Esophagus squamous epithelium (tissue), 4 donors: ENCODE measurements at regions not wholly inside any gene's neighbourhood (a gene's known extent, or its start where the extent isn't known, plus 50 kb on each side); places are given as distances from the start of the nearest gene placed in this dataset.

ENCODE experiments used
- POLR2A ChIP-seq, 4 donors: fragments of 450-650 bp; IDR thresholded peaks; one replicate each; pipeline ENCODE4 v1.6.1; 2017; ENCODE audit warnings: antibody characterized with exemption in 4 of 4, mild to moderate bottlenecking in 4 of 4, moderate library complexity in 3 of 4
- TF ChIP-seq, protein P1 (sequence below), 6 experiments: fragments of 450-650 bp in 4 of 6; fragments of 200-600 bp in 2 of 6; sonication (generic) in 2 of 6; IDR thresholded peaks; one replicate each; pipeline ENCODE4 v1.5.1; 2016 to 2019; ENCODE audit warnings: antibody characterized with exemption in 6 of 6, mild to moderate bottlenecking in 4 of 6, moderate library complexity in 4 of 6

DNA sequence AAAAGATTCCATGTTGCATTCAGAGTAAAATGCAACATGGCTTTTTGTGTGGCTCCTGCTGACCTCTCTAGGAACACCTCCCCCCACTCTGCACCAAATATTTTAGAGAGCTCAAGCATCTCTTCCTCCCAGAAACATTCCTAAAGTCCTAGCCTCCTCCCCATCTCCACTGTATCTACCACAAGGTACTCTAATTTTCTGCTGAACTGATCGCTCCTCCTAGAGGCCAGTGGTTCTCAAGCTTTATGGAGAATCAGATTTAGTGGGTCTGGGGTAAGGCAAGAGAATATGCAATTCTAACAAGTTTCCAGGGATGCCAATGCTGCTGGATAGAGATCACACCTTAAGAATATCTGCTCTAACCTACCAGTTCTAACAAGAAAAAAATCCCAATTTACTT, 89.5 kb upstream of the HNRNPA3 start:
- TF ChIP-seq POLR2A (IDR thresholded peaks at IDR 0.05): no peak
- TF ChIP-seq, protein P1, sequence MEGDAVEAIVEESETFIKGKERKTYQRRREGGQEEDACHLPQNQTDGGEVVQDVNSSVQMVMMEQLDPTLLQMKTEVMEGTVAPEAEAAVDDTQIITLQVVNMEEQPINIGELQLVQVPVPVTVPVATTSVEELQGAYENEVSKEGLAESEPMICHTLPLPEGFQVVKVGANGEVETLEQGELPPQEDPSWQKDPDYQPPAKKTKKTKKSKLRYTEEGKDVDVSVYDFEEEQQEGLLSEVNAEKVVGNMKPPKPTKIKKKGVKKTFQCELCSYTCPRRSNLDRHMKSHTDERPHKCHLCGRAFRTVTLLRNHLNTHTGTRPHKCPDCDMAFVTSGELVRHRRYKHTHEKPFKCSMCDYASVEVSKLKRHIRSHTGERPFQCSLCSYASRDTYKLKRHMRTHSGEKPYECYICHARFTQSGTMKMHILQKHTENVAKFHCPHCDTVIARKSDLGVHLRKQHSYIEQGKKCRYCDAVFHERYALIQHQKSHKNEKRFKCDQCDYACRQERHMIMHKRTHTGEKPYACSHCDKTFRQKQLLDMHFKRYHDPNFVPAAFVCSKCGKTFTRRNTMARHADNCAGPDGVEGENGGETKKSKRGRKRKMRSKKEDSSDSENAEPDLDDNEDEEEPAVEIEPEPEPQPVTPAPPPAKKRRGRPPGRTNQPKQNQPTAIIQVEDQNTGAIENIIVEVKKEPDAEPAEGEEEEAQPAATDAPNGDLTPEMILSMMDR (IDR thresholded peaks at IDR 0.05): no peak
